ENCODE measurements at regions not wholly inside any gene's neighbourhood (a gene's known extent, or its start where the extent isn't known, plus 50 kb on each side); places are given as distances from the start of the nearest gene placed in this dataset.

DNA sequence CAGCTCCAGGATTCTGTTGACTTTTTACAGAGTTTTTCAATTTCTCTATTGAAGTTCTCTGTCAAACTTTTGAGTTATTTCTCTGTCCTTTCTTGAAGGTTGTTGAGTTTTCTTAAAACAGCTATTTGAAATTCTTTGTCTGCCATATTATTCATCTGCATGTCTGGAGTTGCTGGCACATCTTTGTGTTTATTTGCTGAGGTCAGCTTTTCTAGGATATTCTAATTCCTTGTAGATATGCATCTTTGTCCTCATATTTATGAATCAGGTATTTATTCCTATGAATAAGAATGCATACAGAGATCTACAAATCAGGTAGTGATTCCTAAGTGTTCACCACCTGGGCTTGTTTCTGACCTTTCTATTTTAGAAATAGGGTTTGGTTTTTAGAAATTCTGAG is 546.4 kb downstream of the RAPGEF2 start:
- H3K4me3 ChIP-seq (ENCODE audit: extremely low read depth in 1 of 4, insufficient read depth in 2 of 4, low read depth in 3 of 4, low read length in 4 of 4), result no peak overlapping the region
- H3K4me2 ChIP-seq (ENCODE audit: insufficient read depth in 1 of 2, low read depth in 2 of 2, low read length in 2 of 2), result no peak overlapping the region
- no peaks in the 10 kb centered on the region for H3K9me3 ChIP-seq (ENCODE audit: insufficient read depth in 2 of 2, low read depth in 1 of 2, low read length in 1 of 2)
- H4K5ac ChIP-seq (ENCODE audit: insufficient read length, low read depth, low read length), result no peak overlapping the region
- H2BK15ac ChIP-seq (ENCODE audit: low read length), result no peak overlapping the region
- no peak overlapping the region for H3K23ac ChIP-seq (ENCODE audit: insufficient read length)
- H2AK5ac ChIP-seq (ENCODE audit: low read depth, low read length), result no peak overlapping the region
- no peak overlapping the region for H2BK12ac ChIP-seq (ENCODE audit: low read depth, low read length)
- no peak overlapping the region for H3K27ac ChIP-seq (ENCODE audit: low read depth, low read length)
- no peaks in the 10 kb centered on the region for H3K79me2 ChIP-seq (ENCODE audit: control insufficient read depth in 1 of 2, insufficient read depth in 2 of 2, low read length in 2 of 2)
- no peak overlapping the region for H3K56ac ChIP-seq (replicated peaks; ENCODE audit: insufficient read length, low read depth, low read length)
- H2BK20ac ChIP-seq (ENCODE audit: low read length), result no peak overlapping the region
- H3K18ac ChIP-seq (ENCODE audit: extremely low read depth, low read length), result no peak overlapping the region
- ChIA-PET POLR2A (ENCODE audit: partially characterized antibody) (no interaction called here), CTCF (ENCODE audit: partially characterized antibody) (interaction anchor here (0.6 kb wide), 1 partner anchor 354 kb away, joined by 3 read pairs; no protein-coding TSS in a partner anchor)
- no peaks in the 10 kb centered on the region for H3K27me3 ChIP-seq (replicated peaks in 1 of 4; ENCODE audit: control insufficient read depth in 3 of 4, extremely low read depth in 1 of 4, insufficient read depth in 3 of 4, low read length in 3 of 4)
- no peak overlapping the region for H4K91ac ChIP-seq (replicated peaks; ENCODE audit: insufficient read length, low read length)
- no peak overlapping the region for H2BK5ac ChIP-seq (ENCODE audit: low read depth, low read length)
- TF ChIP-seq SAP30 (IDR thresholded peaks at IDR 0.05; ENCODE audit: insufficient read depth, insufficient replicate concordance, low read length) (no peak), MAFK (IDR thresholded peaks at IDR 0.05; ENCODE audit: low read depth, low read length) (peak; percentile 86; the same call in 1 of the 2 replicates)
- TF ChIP-seq, protein P1, sequence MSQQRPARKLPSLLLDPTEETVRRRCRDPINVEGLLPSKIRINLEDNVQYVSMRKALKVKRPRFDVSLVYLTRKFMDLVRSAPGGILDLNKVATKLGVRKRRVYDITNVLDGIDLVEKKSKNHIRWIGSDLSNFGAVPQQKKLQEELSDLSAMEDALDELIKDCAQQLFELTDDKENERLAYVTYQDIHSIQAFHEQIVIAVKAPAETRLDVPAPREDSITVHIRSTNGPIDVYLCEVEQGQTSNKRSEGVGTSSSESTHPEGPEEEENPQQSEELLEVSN (IDR thresholded peaks at IDR 0.05), result no peak
- no peaks in the 10 kb centered on the region for H3K79me1 ChIP-seq (ENCODE audit: low read depth, low read length)
- H3K14ac ChIP-seq (ENCODE audit: insufficient read length), result no peak overlapping the region
- H4K8ac ChIP-seq (ENCODE audit: extremely low read depth, insufficient read depth, low read length), result no peak overlapping the region
- no peaks in the 10 kb centered on the region for H3K36me3 ChIP-seq (ENCODE audit: control insufficient read depth in 2 of 4, insufficient read depth in 4 of 4, low read length in 3 of 4)
- no peak overlapping the region for H2AFZ ChIP-seq (ENCODE audit: low read length)
- DNase-seq (ENCODE audit: low read depth in 1 of 2, low spot score in 2 of 2), result no peak
- FAIRE-seq, result no peak
- H3K23me2 ChIP-seq (ENCODE audit: low read depth, low read length), result no peaks in the 10 kb centered on the region
- H4K20me1 ChIP-seq (replicated peaks in 1 of 2; ENCODE audit: control insufficient read depth in 1 of 2, insufficient read depth in 2 of 2, low read length in 2 of 2), result no peaks in the 10 kb centered on the region
- no peak overlapping the region for H2BK120ac ChIP-seq (replicated peaks; ENCODE audit: low read depth, low read length)
- no peak overlapping the region for H3K9ac ChIP-seq (replicated peaks in 1 of 4; ENCODE audit: extremely low read depth in 1 of 4, low read depth in 3 of 4, low read length in 3 of 4)
- no peak overlapping the region for H3K4ac ChIP-seq (replicated peaks; ENCODE audit: insufficient read length, low read depth, low read length)
- no peaks in the 10 kb centered on the region for H3K4me1 ChIP-seq (replicated peaks in 1 of 4; ENCODE audit: control insufficient read depth in 3 of 4, insufficient read depth in 4 of 4, low read length in 3 of 4)

Data from H1 (cell line).